ENCODE measurements at regions not wholly inside any gene's neighbourhood (a gene's known extent, or its start where the extent isn't known, plus 50 kb on each side); places are given as distances from the start of the nearest gene placed in this dataset.
"Not testable (repeated sequence)": the region's sequence is repeated elsewhere in the genome, so short reads cannot be mapped to it uniquely, and the experiment has no call there.

- Histone ChIP-seq H3K27ac (no peak overlapping the region), H3K4me3 (no peak overlapping the region), H3K4me1 (replicated peaks in 1 of 2) (no peaks in the 10 kb centered on the region)
- no peak for ATAC-seq (replicated peaks in 6 of 8)
- WGBS, 10 experiments: 60 to 100% (median 80%) methylated on average over 1 of the region's 1 CpG; no CpG with 5 or more reads in 7 of the 10 experiments
- in situ Hi-C loops (cut with MboI; ENCODE audit: low pct_unique_long_range_greater_than_20kb in 2 of 9, low sequenced_read_pairs in 9 of 9, unreplicated experiment in 9 of 9): no loop called here
Measured at GRCh38 chr7:93697901-93698300, 123.4 kb upstream of the CALCR start.

- Histone ChIP-seq H3K27ac (no peak overlapping the region), H3K4me1 (replicated peaks in 1 of 2) (no peaks in the 10 kb centered on the region), H3K4me3 (no peak overlapping the region)
- WGBS, 10 experiments: 55 to 93% (median 85%) methylated on average over 3 to 6 of the region's 6 CpGs; no CpG with 5 or more reads in 3 of the 10 experiments
- in situ Hi-C loops (cut with MboI; ENCODE audit: low pct_unique_long_range_greater_than_20kb in 2 of 9, low sequenced_read_pairs in 9 of 9, unreplicated experiment in 9 of 9): no loop called here
- ATAC-seq (replicated peaks in 6 of 8): no peak
Measured at GRCh38 chr7:93693796-93694195, 119.3 kb upstream of the CALCR start.

GRCh38 chr7:93690021-93690420 lies 115.5 kb upstream of the CALCR start:
- Histone ChIP-seq H3K4me1 (replicated peaks in 1 of 2) (no peaks in the 10 kb centered on the region), H3K4me3 (no peak overlapping the region), H3K27ac (no peak overlapping the region)
- 0 to 100% (median 38%) methylated on average over 1 to 2 of the region's 2 CpGs; no CpG with 5 or more reads in 2 of the 10 experiments for WGBS, 10 experiments
- ATAC-seq (replicated peaks in 6 of 8): no peak
- in situ Hi-C loops (cut with MboI; ENCODE audit: low pct_unique_long_range_greater_than_20kb in 2 of 9, low sequenced_read_pairs in 9 of 9, unreplicated experiment in 9 of 9): no loop called here

- H3K27ac ChIP-seq: no peak overlapping the region
- no peak for ATAC-seq (replicated peaks in 6 of 8)
- no peaks in the 10 kb centered on the region for H3K4me1 ChIP-seq (replicated peaks in 1 of 2)
- H3K4me3 ChIP-seq: no peak overlapping the region
- in situ Hi-C loops (cut with MboI; ENCODE audit: low pct_unique_long_range_greater_than_20kb in 2 of 9, low sequenced_read_pairs in 9 of 9, unreplicated experiment in 9 of 9): no loop called here
Measured at GRCh38 chr7:93678185-93678584, 103.7 kb upstream of the CALCR start.

- in situ Hi-C loops (cut with MboI; ENCODE audit: low pct_unique_long_range_greater_than_20kb in 2 of 9, low sequenced_read_pairs in 9 of 9, unreplicated experiment in 9 of 9): no loop called here
- H3K4me1 ChIP-seq (replicated peaks in 1 of 2): no peaks in the 10 kb centered on the region
- H3K4me3 ChIP-seq: no peak overlapping the region
- ATAC-seq (replicated peaks in 6 of 8): no peak
- no peak overlapping the region for H3K27ac ChIP-seq
- 27 to 100% (median 92%) methylated on average over 1 to 10 of the region's 11 CpGs; no CpG with 5 or more reads in 1 of the 10 experiments for WGBS, 10 experiments
Measured at GRCh38 chr7:93663561-93664299, 89.2 kb upstream of the CALCR start.

GRCh38 chr7:93658163-93658562 lies 83.6 kb upstream of the CALCR start:
- H3K4me3 ChIP-seq; H3K27ac ChIP-seq; H3K4me1 ChIP-seq (replicated peaks in 1 of 2); in situ Hi-C loops (cut with MboI; ENCODE audit: low pct_unique_long_range_greater_than_20kb in 2 of 9, low sequenced_read_pairs in 9 of 9, unreplicated experiment in 9 of 9); ATAC-seq (replicated peaks in 6 of 8): not testable (repeated sequence)
- 100% methylated on average over 1 of the region's 3 CpGs; no CpG with 5 or more reads in 9 of the 10 experiments for WGBS, 10 experiments

- in situ Hi-C loops (cut with MboI; ENCODE audit: low pct_unique_long_range_greater_than_20kb in 2 of 9, low sequenced_read_pairs in 9 of 9, unreplicated experiment in 9 of 9): no loop called here
- no peak for ATAC-seq (replicated peaks in 6 of 8)
- no peak overlapping the region for H3K27ac ChIP-seq
- H3K4me3 ChIP-seq: no peak overlapping the region
- H3K4me1 ChIP-seq (replicated peaks in 1 of 2): no peaks in the 10 kb centered on the region
- 0 to 100% (median 83%) methylated on average over 1 of the region's 1 CpG; no CpG with 5 or more reads in 4 of the 10 experiments for WGBS, 10 experiments
Measured at GRCh38 chr7:93651603-93652159, 77.2 kb upstream of the CALCR start.

GRCh38 chr7:93646538-93646937 lies 72.0 kb upstream of the CALCR start:
- no peak overlapping the region for H3K4me3 ChIP-seq
- H3K27ac ChIP-seq: no peak overlapping the region
- 57 to 100% (median 100%) methylated on average over 1 of the region's 1 CpG; no CpG with 5 or more reads in 2 of the 10 experiments for WGBS, 10 experiments
- in situ Hi-C loops (cut with MboI; ENCODE audit: low pct_unique_long_range_greater_than_20kb in 2 of 9, low sequenced_read_pairs in 9 of 9, unreplicated experiment in 9 of 9): no loop called here
- no peak for ATAC-seq (replicated peaks in 6 of 8)
- no peaks in the 10 kb centered on the region for H3K4me1 ChIP-seq (replicated peaks in 1 of 2)

GRCh38 chr7:93636276-93636675 lies 61.8 kb upstream of the CALCR start:
- no peak for ATAC-seq (replicated peaks in 6 of 8)
- in situ Hi-C loops (cut with MboI; ENCODE audit: low pct_unique_long_range_greater_than_20kb in 2 of 9, low sequenced_read_pairs in 9 of 9, unreplicated experiment in 9 of 9): no loop called here
- Histone ChIP-seq H3K4me3 (no peak overlapping the region), H3K4me1 (replicated peaks in 1 of 2) (no peaks in the 10 kb centered on the region), H3K27ac (no peak overlapping the region)

GRCh38 chr7:93632371-93632770 lies 57.8 kb upstream of the CALCR start:
- Histone ChIP-seq H3K27ac (no peak overlapping the region), H3K4me3 (no peak overlapping the region), H3K4me1 (replicated peaks in 1 of 2) (no peaks in the 10 kb centered on the region)
- ATAC-seq (replicated peaks in 6 of 8): no peak
- in situ Hi-C loops (cut with MboI; ENCODE audit: low pct_unique_long_range_greater_than_20kb in 2 of 9, low sequenced_read_pairs in 9 of 9, unreplicated experiment in 9 of 9): no loop called here
- 11 to 90% (median 48%) methylated on average over 1 of the region's 1 CpG; no CpG with 5 or more reads in 2 of the 10 experiments for WGBS, 10 experiments

- in situ Hi-C loops (cut with MboI; ENCODE audit: low pct_unique_long_range_greater_than_20kb in 2 of 9, low sequenced_read_pairs in 9 of 9, unreplicated experiment in 9 of 9): no loop called here
- H3K27ac ChIP-seq: no peak overlapping the region
- 0 to 100% (median 29%) methylated on average over 1 to 2 of the region's 2 CpGs for WGBS, 10 experiments
- H3K4me3 ChIP-seq: no peak overlapping the region
- H3K4me1 ChIP-seq (replicated peaks in 1 of 2): no peaks in the 10 kb centered on the region
- no peak for ATAC-seq (replicated peaks in 6 of 8)
Measured at GRCh38 chr7:93629291-93629801, 54.8 kb upstream of the CALCR start.

GRCh38 chr7:93626869-93627268 lies 52.3 kb upstream of the CALCR start:
- ATAC-seq (replicated peaks in 6 of 8): no peak
- no peaks in the 10 kb centered on the region for H3K4me1 ChIP-seq (replicated peaks in 1 of 2)
- H3K27ac ChIP-seq: no peak overlapping the region
- in situ Hi-C loops (cut with MboI; ENCODE audit: low pct_unique_long_range_greater_than_20kb in 2 of 9, low sequenced_read_pairs in 9 of 9, unreplicated experiment in 9 of 9): no loop called here
- 0 to 100% (median 30%) methylated on average over 1 of the region's 1 CpG; no CpG with 5 or more reads in 4 of the 10 experiments for WGBS, 10 experiments
- H3K4me3 ChIP-seq: no peak overlapping the region

Measured in motor neuron (in vitro differentiated cells).